22Rv1 (cell line): ENCODE measurements at regions not wholly inside any gene's neighbourhood (a gene's known extent, or its start where the extent isn't known, plus 50 kb on each side); places are given as distances from the start of the nearest gene placed in this dataset.

Experiments used
- CTCF ChIP-seq: fragments of 450-650 bp; IDR thresholded peaks from 2 replicates; pipeline ENCODE4 v1.5.1; 2017; ENCODE audit warnings: mild to moderate bottlenecking
- ZFX ChIP-seq: fragments of 450-650 bp; IDR thresholded peaks from 2 replicates; pipeline ENCODE4 v1.6.1; 2017; ENCODE audit warnings: antibody characterized with exemption, borderline replicate concordance

DNA sequence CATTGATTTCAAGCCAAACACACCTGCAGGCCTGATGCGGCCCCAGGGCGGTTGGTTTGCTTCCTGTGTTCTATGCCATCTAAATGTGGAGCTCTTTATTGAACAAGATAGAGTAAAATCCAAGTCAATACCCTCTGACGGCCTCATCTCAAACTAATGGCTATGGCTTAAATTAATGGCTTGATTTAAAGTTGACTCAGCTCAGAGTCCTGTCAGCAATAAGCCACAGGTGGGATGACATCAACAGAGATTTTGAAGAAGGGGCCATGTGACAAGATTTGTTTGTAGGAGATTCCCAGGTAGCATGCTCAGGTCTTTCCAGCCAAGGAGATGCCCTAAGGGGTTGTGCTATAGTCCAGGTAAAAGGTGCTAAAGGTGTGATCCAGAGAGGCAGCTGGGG, 66.7 kb upstream of the ZNF32 start:
- TF ChIP-seq CTCF (no peak), ZFX (no peak)
